ENCODE measurements at regions not wholly inside any gene's neighbourhood (a gene's known extent, or its start where the extent isn't known, plus 50 kb on each side); places are given as distances from the start of the nearest gene placed in this dataset.

- DNase-seq: no peak
These were observed 240.4 kb upstream of the RHOBTB1 start for GRCh38 chr10:61184429-61184828.

- DNase-seq: no peak
These were observed 240.0 kb upstream of the RHOBTB1 start for GRCh38 chr10:61183967-61184366.

DNA sequence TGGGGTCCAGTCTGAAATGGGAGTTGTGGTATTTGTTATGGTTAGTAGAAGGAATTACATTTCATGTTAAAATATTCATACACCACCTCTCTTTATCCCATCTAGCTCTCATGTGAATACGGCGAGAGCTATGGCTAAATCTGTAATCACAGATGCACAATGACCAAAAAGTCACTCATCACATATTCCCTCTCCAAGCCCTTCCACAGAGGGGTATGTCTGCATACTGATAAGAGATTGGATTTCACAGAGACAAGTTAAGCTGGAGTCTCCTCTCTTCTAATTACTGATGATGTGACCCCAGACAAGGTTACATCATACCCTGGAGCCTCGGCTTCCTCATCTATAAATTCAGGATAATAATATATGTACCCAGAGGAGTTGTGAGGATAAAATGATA is 237.8 kb upstream of the RHOBTB1 start:
- DNase-seq: no peak

GRCh38 chr10:61179771-61180170 is 235.8 kb upstream of the RHOBTB1 start:
- DNase-seq: no peak

DNA sequence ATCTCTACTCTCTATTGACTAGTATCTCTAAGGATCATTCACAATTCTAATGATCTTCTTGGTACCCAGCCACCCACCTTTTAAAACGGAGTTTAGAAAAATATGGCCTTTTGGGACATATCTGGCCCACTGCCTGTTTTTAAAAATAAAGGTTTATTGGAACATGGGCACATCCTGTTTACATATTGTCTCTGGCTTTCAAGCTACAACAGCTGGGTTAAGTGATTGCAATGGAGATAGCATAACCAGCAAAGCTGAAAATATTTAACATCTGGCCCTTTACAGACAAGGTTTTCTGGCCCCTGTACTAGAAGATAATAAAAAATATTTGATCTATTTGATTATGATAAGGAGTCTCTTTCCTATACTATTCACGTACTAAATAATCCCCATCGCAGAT is 232.4 kb upstream of the RHOBTB1 start:
- no peak for DNase-seq

DNA sequence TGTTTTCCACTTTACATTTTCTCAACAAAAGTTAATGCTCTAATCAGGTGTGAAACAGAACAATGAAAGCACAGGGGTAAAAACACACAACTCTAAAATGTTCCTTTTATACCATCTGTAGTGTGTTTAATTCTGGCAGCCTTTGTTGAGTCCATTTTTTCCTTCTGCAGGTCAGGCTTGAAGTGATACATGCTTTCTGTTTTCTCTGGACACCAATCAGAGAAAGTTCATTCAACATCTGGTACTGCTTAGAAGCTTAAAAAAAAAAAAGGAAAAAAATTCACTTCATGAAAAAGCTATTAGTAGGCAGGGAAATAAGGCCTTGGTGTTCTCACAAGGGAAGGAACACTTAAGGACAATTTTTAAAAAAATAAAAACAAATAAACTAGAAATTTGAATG is 231.3 kb upstream of the RHOBTB1 start:
- no peak for DNase-seq

- no peak for DNase-seq
These were observed 229.5 kb upstream of the RHOBTB1 start for GRCh38 chr10:61173450-61173849.

- DNase-seq: no peak
These were observed 228.4 kb upstream of the RHOBTB1 start for GRCh38 chr10:61172182-61172926.

GRCh38 chr10:61170594-61170993 is 226.6 kb upstream of the RHOBTB1 start:
- no peak for DNase-seq

DNA sequence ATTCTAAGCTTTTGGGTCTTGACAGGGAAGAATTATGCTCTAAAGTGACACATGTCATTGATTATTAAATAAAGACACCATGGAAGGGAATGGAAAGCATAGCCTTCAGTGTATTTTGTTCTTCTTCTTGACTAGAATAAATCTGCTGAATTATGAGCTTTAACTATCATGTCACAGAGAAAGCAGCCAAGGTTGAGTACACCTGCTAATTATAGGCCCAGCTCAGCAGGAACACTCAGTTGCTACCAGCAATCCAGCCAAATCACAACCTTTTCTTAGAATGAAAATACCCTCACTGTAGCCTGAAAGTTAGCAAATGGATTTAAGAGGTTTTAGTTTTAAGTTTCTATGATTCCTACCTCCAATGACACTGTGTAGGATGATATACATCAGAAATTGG is 225.3 kb upstream of the RHOBTB1 start:
- DNase-seq: no peak

DNA sequence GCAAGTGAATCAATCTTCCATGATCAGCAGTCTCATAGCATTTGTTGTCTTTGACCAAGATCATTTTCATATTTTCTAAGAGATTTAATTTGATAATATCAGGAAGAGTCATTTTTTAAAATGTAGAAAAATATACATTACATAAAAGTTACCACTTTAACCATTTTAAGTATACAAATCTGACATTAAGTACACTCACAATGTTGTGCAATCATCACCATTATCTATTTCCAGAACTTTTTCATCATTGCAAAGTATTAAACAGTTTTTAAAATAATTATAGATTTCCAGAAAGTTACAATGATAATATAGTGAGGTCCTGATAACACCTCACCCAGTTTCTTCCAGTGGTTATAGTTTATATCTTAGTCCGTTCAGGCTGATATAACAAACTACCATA is 222.5 kb upstream of the RHOBTB1 start:
- DNase-seq: no peak

- DNase-seq: no peak
These were observed 222.1 kb upstream of the RHOBTB1 start for GRCh38 chr10:61166065-61166464.

DNA sequence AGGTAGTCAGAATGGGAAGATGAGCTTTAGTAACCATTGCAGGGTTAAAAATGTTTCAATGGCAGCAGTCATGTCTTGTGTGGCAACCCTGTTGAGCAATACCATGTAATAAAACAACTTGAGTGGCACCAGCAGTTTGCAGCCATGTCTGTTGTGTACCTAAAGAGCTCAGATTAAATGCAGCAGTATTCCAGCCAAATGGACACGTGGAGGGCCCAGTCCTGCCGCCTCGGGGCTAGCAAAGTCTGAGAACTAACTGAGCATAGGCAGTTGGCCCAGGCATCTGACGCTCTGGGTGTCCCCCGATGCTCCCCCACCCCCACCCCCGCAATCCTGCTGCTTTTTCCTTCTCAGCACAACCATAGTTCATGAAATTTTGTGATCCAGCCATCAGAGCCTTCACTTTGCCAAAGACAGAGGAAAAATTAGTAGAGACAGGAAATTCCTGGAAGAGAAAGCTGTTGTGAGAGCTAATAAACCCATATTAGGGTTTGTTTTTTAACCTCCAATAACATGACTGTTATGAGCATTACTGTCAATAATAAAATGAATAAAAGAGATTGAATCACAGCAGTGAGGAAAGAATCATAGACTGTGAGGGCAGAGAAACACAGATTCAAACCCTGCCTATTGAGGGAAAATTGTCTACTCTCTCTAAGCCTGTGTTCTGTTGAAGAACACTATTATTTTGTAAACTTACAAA is 220.6 kb upstream of the RHOBTB1 start:
- DNase-seq: no peak

- no peak for DNase-seq
These were observed 219.4 kb upstream of the RHOBTB1 start for GRCh38 chr10:61163403-61163802.

GRCh38 chr10:61160253-61160652 is 216.3 kb upstream of the RHOBTB1 start:
- DNase-seq: no peak

DNA sequence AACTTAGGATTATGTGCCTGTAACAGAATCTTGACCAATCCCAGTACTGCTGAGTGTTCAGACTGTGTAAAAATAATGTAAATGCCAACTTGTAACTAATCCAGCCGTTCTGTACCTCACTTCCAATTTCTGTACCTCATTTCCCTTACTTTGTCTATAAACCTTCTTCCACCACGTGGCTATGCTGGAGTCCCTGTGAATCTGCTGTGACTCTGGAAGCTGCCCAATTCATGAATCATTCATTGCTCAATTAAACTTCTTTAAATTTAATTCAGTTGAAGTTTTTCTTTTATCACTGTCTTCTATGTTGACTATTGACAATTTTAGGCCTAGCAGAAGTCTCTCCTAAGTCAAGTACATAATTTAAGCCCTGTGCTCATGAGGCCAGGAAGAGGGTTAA is 215.3 kb upstream of the RHOBTB1 start:
- no peak for DNase-seq

GRCh38 chr10:61157182-61157581 is 213.2 kb upstream of the RHOBTB1 start:
- DNase-seq: no peak

DNA sequence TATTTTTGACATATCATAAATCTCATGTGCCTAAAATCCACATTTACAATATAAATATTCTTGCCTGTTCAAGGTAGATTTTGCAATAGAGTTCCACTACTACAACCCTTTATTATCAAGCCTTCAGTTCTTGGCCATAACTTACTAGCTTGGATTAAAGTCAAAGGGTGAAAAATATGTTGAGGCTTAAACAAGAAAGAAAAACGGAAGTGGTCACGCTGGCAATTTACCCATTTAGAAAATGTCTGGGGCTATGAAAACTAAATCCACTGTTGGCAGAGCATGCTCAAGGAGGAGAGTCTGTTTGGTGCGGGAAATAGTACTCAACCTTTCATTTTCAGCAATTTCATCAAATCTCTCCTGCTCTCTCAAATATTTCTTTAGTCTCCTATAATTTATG is 209.8 kb upstream of the RHOBTB1 start:
- DNase-seq: no peak

GRCh38 chr10:61151059-61151458 is 207.1 kb upstream of the RHOBTB1 start:
- DNase-seq: no peak

DNA sequence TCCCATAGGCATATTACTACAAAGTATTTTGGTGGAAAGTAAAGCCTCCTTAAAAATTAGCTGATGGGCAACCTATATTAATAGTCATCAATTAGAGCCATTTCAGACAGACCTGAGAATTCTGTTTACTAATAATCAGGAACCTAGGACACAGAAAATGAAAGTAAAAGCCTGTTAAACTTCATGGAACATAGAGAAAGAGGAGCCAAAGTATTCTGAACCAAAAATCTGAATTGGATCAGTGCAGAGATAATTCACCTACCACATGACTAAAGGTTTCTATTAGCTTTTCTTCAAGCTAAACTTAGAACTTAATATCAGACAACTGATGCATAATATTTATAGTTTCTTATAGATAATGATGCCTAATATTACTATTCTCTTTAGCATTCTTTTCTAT is 204.5 kb upstream of the RHOBTB1 start:
- DNase-seq: no peak

DNA sequence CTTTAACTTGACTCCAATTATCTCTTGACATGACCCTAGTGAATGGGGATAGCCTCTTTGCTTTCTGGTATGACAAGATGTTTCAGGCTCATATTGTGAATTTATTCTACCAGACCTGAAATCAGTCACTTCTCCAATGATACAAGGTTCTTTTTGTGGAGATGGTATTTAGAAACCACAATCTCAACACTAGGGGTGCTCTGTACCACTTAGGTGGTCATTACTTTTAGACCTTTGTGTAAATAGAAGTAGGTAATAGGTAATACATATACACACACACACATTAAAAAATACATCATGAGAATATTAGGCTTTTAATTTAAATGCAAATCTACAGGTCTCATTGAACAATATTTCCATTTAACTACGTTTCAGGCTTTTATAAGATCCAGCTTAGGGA is 199.0 kb upstream of the RHOBTB1 start:
- no peak for DNase-seq

- peak; percentile 5 for DNase-seq
These were observed 196.9 kb upstream of the RHOBTB1 start for GRCh38 chr10:61140765-61141392.

GRCh38 chr10:61139592-61139953 is 195.6 kb upstream of the RHOBTB1 start:
- no peak for DNase-seq

Measured in NCI-H1105 (cell line).